Mucosa of descending colon (tissue), 3 donors: ENCODE measurements at regions not wholly inside any gene's neighbourhood (a gene's known extent, or its start where the extent isn't known, plus 50 kb on each side); places are given as distances from the start of the nearest gene placed in this dataset.

Experiments
- ATAC-seq: fragments of 200-7000 bp; cut with Tn5 transposase; one replicate; pipeline ENCODE4 v1.9.1; 2020; ENCODE audit warnings: mild to moderate bottlenecking, moderate library complexity
- DNase-seq, 3 donors: peaks; one replicate each; pipeline ENCODE4 v3.0.0-alpha.2; 2020
- H3K36me3 ChIP-seq: fragments of 200-600 bp; one replicate; pipeline ENCODE4 v1.8.0; 2021; ENCODE audit warnings: low read depth, mild to moderate bottlenecking
- H3K4me1 ChIP-seq: fragments of 200-600 bp; one replicate; pipeline ENCODE4 v1.8.0; 2021; ENCODE audit warnings: low read depth, mild to moderate bottlenecking
- H3K4me3 ChIP-seq: fragments of 200-600 bp; one replicate; pipeline ENCODE4 v1.8.0; 2021; ENCODE audit warnings: mild to moderate bottlenecking
- H3K9me3 ChIP-seq: fragments of 200-600 bp; one replicate; pipeline ENCODE4 v1.8.0; 2021; ENCODE audit warnings: mild to moderate bottlenecking
- intact Hi-C, 2 donors: fragments of 100-400 bp; cut with DNase I in 1 of 2; cut with micrococcal nuclease in 1 of 2; formaldehyde crosslinking; loops; one replicate each; pipeline versions ENCODE4 v1.11.0 to v1.11.1; 2022; cut with DNase I, micrococcal nuclease
- TF ChIP-seq, protein P1 (sequence below): fragments of 200-600 bp; IDR thresholded peaks from one replicate; pipeline ENCODE4 v1.8.0; 2022; ENCODE audit warnings: antibody characterized with exemption, mild to moderate bottlenecking
- donor health status: DM: no; HTN: no; CAD: no; lungs with moderate emphysema.
- donor health status: DM: no; HTN: no; CAD: no.
- donor health status: DM: no; HTN: yes; CAD: no.

DNA sequence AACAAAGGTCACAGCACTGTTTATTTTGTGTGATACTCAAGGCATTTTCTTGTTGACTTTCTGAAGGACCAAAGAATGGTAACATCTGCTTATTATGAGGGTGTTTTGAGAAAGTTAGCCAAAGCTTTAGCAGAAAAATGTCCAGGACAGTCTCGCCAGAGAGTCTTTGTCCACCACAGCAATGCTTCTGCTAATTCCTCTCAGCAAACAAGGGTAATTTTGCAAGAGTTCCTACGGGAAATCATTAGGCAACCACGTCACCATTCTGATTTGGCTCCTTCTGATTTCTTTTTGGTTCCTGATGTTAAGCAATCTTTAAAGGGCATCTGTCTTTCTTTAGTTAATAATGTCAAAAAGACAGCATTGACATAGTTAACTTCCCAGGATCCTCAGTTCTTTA, 639.3 kb upstream of the STEAP1 start:
- no peak for DNase-seq
- no peak overlapping the region for H3K4me3 ChIP-seq
- H3K9me3 ChIP-seq: peaks cover 4% of the 10 kb centered on the region
- H3K36me3 ChIP-seq: no peaks in the 10 kb centered on the region
- TF ChIP-seq, protein P1, sequence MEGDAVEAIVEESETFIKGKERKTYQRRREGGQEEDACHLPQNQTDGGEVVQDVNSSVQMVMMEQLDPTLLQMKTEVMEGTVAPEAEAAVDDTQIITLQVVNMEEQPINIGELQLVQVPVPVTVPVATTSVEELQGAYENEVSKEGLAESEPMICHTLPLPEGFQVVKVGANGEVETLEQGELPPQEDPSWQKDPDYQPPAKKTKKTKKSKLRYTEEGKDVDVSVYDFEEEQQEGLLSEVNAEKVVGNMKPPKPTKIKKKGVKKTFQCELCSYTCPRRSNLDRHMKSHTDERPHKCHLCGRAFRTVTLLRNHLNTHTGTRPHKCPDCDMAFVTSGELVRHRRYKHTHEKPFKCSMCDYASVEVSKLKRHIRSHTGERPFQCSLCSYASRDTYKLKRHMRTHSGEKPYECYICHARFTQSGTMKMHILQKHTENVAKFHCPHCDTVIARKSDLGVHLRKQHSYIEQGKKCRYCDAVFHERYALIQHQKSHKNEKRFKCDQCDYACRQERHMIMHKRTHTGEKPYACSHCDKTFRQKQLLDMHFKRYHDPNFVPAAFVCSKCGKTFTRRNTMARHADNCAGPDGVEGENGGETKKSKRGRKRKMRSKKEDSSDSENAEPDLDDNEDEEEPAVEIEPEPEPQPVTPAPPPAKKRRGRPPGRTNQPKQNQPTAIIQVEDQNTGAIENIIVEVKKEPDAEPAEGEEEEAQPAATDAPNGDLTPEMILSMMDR: no peak
- no peak for ATAC-seq
- intact Hi-C loops: no loop called here
- H3K4me1 ChIP-seq: no peaks in the 10 kb centered on the region

DNA sequence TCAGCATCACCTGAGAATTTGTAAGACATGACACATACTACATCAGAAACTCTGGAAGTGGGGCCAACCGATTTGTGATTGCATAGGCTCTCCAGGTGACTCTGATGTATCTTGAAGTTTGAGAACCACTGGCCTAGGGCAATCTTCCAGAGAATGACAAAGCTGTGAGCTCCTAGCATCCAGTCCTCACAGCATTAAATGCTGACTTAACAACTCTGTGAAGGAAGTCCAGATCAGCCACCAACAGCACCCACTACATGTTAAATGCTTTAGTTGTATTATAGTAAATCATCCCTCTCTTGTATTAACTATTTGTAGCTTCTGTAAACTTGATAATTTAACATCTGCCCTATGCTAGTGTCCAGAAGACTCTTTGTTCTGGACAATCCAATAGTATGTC, 636.5 kb upstream of the STEAP1 start:
- intact Hi-C loops: no loop called here
- ATAC-seq (no peak), DNase-seq (no peak)
- Histone ChIP-seq H3K36me3 (no peaks in the 10 kb centered on the region), H3K9me3 (peaks cover 9% of the 10 kb centered on the region), H3K4me3 (no peak overlapping the region), H3K4me1 (no peaks in the 10 kb centered on the region)
- TF ChIP-seq, protein P1: no peak

DNA sequence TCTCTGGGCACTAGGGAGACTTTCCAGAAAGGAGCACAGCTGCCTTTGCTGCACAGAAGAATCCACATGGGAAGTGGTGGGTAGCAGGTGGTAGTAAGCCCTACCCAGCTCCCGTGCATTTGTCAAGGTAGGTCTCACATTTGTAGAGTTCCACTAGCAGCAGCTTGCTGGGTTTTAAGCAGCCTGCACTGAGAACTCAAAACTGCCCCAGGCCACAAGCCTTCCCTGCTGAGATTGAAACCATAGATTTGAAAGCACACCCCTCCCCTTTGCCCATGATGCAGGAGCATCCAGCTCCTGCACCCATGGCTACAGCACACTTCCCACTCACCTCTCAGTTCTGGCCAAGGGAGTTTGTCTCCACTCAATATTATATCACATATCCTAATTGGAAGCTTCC, 604.5 kb upstream of the STEAP1 start:
- Histone ChIP-seq H3K36me3 (no peaks in the 10 kb centered on the region), H3K9me3 (peaks cover 6% of the 10 kb centered on the region), H3K4me3 (no peak overlapping the region), H3K4me1 (no peaks in the 10 kb centered on the region)
- ATAC-seq (no peak), DNase-seq (no peak)
- TF ChIP-seq, protein P1: no peak
- intact Hi-C loops: no loop called here

DNA sequence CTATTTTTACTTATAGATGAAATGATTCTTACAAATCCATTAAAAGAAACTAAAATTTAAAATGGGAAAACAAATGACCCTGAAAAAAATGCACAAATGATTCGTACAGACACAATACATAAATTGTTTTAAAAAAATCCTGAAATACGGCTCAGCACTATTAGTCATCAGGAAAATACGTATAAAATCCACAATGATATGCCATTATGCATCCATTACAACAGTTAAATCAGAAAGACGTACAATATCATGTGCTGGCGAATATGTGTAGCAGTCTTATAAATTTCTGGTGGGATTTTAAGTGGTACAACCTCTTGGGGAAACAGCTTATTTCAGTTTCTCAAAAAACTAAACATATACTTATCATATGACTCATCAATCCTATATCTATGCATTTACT, 600.1 kb upstream of the STEAP1 start:
- intact Hi-C loops: no loop called here
- Histone ChIP-seq H3K9me3 (no peaks in the 10 kb centered on the region), H3K4me1 (no peaks in the 10 kb centered on the region), H3K36me3 (no peaks in the 10 kb centered on the region), H3K4me3 (no peak overlapping the region)
- DNase-seq: no peak
- ATAC-seq: no peak
- TF ChIP-seq, protein P1: no peak

- Histone ChIP-seq H3K4me1 (no peaks in the 10 kb centered on the region), H3K4me3 (no peak overlapping the region), H3K36me3 (no peaks in the 10 kb centered on the region), H3K9me3 (no peaks in the 10 kb centered on the region)
- TF ChIP-seq, protein P1: no peak
- ATAC-seq: no peak
- intact Hi-C loops: no loop called here
- DNase-seq: no peak
Measured at GRCh38 chr7:89559596-89559995, 594.7 kb upstream of the STEAP1 start.

GRCh38 chr7:89563597-89563996, 590.7 kb upstream of the STEAP1 start:
- TF ChIP-seq, protein P1: no peak
- Histone ChIP-seq H3K9me3 (peaks cover under 1% of the 10 kb centered on the region), H3K4me1 (no peaks in the 10 kb centered on the region), H3K36me3 (no peaks in the 10 kb centered on the region), H3K4me3 (no peak overlapping the region)
- DNase-seq: no peak
- ATAC-seq: no peak
- intact Hi-C loops: no loop called here
